ENCODE measurements at regions not wholly inside any gene's neighbourhood (a gene's known extent, or its start where the extent isn't known, plus 50 kb on each side); places are given as distances from the start of the nearest gene placed in this dataset.

DNA sequence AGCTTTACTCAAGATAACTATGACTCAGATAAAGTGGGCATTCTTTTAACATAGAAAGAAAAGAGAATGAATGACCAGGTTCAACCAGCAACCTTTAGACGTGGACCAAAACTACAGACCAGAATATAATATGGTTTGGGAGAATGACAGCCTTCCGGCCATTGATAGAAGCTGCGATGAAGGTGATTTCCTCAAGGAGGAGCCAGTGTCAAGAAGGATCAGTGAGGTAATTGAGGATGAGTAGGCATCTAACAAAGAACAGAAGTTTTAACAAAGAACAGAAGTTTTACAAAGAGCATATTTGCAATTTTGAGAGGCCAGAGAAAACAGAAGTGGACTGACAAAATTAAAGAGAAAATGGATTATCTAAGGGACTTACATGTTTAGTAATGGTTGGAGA lies 289.0 kb upstream of the AGTR1 start:
- H3K9me3 ChIP-seq = no peaks in the 10 kb centered on the region
- no peak overlapping the region for H3K27ac ChIP-seq
- H3K4me3 ChIP-seq = no peak overlapping the region
- no peaks in the 10 kb centered on the region for H3K27me3 ChIP-seq
- WGBS (ENCODE audit: insufficient coverage, low coverage, low lambda C conversion rate, missing lambda C conversion rate) = 51% methylated on average over 3 of the region's 3 CpGs
- H3K36me3 ChIP-seq = no peaks in the 10 kb centered on the region
- TF ChIP-seq, protein P1, sequence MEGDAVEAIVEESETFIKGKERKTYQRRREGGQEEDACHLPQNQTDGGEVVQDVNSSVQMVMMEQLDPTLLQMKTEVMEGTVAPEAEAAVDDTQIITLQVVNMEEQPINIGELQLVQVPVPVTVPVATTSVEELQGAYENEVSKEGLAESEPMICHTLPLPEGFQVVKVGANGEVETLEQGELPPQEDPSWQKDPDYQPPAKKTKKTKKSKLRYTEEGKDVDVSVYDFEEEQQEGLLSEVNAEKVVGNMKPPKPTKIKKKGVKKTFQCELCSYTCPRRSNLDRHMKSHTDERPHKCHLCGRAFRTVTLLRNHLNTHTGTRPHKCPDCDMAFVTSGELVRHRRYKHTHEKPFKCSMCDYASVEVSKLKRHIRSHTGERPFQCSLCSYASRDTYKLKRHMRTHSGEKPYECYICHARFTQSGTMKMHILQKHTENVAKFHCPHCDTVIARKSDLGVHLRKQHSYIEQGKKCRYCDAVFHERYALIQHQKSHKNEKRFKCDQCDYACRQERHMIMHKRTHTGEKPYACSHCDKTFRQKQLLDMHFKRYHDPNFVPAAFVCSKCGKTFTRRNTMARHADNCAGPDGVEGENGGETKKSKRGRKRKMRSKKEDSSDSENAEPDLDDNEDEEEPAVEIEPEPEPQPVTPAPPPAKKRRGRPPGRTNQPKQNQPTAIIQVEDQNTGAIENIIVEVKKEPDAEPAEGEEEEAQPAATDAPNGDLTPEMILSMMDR (IDR thresholded peaks at IDR 0.05) = no peak
- no peak for TF ChIP-seq POLR2A (IDR thresholded peaks at IDR 0.05)
- ATAC-seq = no peak
- intact Hi-C loops (cut with DNase I) = no loop called here
- no peaks in the 10 kb centered on the region for H3K4me1 ChIP-seq
- no peak for DNase-seq

DNA sequence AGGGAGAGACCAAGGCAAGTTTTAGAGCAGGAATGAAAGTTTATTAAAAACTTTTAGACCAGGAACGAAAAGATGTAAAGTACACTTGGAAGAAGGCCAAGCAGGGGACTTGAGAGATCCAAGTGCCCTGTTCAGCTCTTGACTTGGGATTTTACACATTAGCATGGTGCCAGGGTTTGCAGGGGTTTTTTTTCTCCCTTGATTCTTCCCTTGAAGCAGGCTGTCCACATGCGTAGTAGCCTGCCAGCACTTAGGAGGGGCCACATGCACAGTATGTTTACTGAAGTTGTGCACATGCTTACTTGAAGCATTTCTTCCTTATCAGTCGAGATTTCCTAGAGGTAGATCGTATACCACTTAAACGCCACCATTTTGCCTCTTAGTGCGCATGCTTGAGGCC lies 277.5 kb upstream of the AGTR1 start:
- Histone ChIP-seq H3K36me3 (no peaks in the 10 kb centered on the region), H3K27me3 (no peaks in the 10 kb centered on the region), H3K9me3 (no peaks in the 10 kb centered on the region), H3K4me1 (no peaks in the 10 kb centered on the region), H3K27ac (no peak overlapping the region), H3K4me3 (no peak overlapping the region)
- TF ChIP-seq POLR2A (IDR thresholded peaks at IDR 0.05) = no peak
- TF ChIP-seq, protein P1 (IDR thresholded peaks at IDR 0.05) = no peak
- ATAC-seq = no peak
- DNase-seq = no peak
- 62% methylated on average over 5 of the region's 6 CpGs for WGBS (ENCODE audit: insufficient coverage, low coverage, low lambda C conversion rate, missing lambda C conversion rate)
- intact Hi-C loops (cut with DNase I) = no loop called here

DNA sequence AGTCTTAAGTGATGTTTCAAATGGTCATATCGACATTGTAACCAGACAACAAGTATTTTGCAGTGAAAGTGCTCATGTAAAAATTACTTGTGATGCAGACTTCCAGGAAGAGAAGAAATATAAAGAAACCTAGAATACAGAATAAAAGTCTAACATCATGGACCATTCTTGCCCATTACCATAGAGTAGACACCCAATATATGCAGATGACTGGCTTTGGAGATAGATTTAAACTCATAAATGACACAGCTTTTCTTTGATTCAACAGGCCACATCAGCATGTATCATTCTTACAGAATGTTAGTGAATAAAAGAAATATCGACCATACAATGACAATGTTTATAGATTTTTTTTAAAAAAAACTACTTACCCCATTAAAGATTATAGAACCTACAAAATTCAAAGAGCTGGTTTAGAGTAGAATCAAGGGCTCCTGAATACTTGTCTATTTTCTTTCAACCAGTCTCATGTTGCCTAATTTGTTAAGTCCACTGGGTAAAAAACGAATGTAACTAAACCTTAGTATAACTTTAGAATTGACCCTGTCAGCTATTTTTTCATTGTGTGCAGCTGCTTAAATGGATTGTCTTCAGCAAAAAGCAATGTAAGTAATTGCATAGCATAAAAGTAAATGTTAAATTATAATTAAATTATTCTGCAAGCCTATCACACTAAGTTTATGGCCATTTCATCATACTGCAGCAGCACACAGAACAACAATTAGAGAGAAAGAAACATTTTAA lies 268.7 kb upstream of the AGTR1 start:
- Histone ChIP-seq H3K27ac (no peak overlapping the region), H3K9me3 (no peaks in the 10 kb centered on the region), H3K4me3 (no peak overlapping the region), H3K27me3 (no peaks in the 10 kb centered on the region), H3K4me1 (no peaks in the 10 kb centered on the region), H3K36me3 (no peaks in the 10 kb centered on the region)
- DNase-seq = no peak
- no peak for ATAC-seq
- WGBS (ENCODE audit: insufficient coverage, low coverage, low lambda C conversion rate, missing lambda C conversion rate) = 69% methylated on average over 3 of the region's 3 CpGs
- intact Hi-C loops (cut with DNase I) = no loop called here
- no peak for TF ChIP-seq POLR2A (IDR thresholded peaks at IDR 0.05)
- TF ChIP-seq, protein P1 (IDR thresholded peaks at IDR 0.05) = no peak

DNA sequence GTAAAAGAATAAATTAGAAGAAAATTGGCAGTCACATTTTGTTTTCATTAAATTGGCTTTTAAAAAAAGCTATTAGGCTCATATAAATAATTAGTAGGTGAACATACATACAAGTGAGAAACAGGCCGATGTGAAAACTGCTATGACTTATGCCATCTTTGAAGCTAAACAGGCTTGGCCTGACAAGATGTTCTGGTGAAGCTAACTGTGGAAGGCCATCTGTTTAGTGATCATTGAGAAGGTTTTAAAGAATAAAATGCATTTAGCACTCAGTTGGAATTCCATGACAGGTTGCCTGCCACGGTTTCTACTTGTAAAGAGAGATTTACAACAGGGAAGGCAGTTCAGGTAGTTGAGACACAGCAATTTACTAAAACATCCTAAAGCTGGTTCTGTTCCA lies 264.0 kb upstream of the AGTR1 start:
- Histone ChIP-seq H3K9me3 (no peaks in the 10 kb centered on the region), H3K27ac (no peak overlapping the region), H3K27me3 (no peaks in the 10 kb centered on the region), H3K36me3 (no peaks in the 10 kb centered on the region), H3K4me1 (no peaks in the 10 kb centered on the region), H3K4me3 (no peak overlapping the region)
- WGBS (ENCODE audit: insufficient coverage, low coverage, low lambda C conversion rate, missing lambda C conversion rate) = 79% methylated on average over 2 of the region's 2 CpGs
- DNase-seq (no peak), ATAC-seq (no peak)
- TF ChIP-seq POLR2A (IDR thresholded peaks at IDR 0.05) = no peak
- TF ChIP-seq, protein P1 (IDR thresholded peaks at IDR 0.05) = no peak
- intact Hi-C loops (cut with DNase I) = no loop called here

DNA sequence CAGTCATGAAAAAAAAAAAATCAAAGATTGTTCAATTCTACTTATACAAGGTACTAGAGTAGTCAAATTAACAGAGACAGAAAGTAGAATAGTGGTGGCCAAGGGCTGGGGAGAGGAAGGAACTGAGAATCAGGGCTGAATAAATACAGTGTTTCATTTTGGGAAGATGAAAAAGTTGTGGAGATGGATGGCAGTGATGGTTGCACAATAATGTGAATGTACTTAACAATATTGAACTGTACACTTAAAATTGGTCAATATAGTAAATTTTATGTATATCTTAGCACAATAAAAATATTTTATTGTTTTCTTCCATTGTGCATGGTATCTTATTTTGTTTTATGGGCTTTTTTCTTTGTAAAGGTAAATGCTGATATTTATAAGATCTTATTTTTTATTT lies 262.2 kb upstream of the AGTR1 start:
- no peaks in the 10 kb centered on the region for H3K27me3 ChIP-seq
- intact Hi-C loops (cut with DNase I) = no loop called here
- no peak for TF ChIP-seq POLR2A (IDR thresholded peaks at IDR 0.05)
- TF ChIP-seq, protein P1 (IDR thresholded peaks at IDR 0.05) = no peak
- H3K4me1 ChIP-seq = no peaks in the 10 kb centered on the region
- ATAC-seq (no peak), DNase-seq (no peak)
- H3K9me3 ChIP-seq = no peaks in the 10 kb centered on the region
- H3K4me3 ChIP-seq = no peak overlapping the region
- no peak overlapping the region for H3K27ac ChIP-seq
- H3K36me3 ChIP-seq = no peaks in the 10 kb centered on the region
